NCI-H774 (cell line): ENCODE measurements at regions not wholly inside any gene's neighbourhood (a gene's known extent, or its start where the extent isn't known, plus 50 kb on each side); places are given as distances from the start of the nearest gene placed in this dataset.
"Not testable (repeated sequence)": the region's sequence is repeated elsewhere in the genome, so short reads cannot be mapped to it uniquely, and the experiment has no call there.

Experiments used
- DNase-seq: peaks from one replicate; lab custom pipeline; 2025; lab: John Stamatoyannopoulos, UW

DNA sequence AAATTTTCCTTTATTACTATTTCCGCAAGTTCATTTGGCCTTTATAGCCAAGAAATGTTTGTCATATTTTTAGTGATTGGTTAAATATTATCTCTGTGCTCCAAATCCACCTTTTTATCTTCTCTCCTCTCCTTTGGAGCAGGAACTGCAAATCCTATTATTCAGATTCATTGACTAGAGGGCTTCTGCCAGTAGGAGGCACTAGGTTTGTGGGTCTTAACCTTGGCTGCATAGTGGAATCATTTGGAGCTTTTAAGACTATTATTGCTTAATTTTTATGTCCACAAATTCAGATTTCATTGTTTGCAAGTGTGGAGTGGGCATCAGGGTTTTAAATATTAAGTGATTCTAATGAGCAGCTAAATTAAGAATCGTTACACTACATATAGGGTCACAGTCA is 75.3 kb upstream of the SYT10 start:
- no peak for DNase-seq

DNA sequence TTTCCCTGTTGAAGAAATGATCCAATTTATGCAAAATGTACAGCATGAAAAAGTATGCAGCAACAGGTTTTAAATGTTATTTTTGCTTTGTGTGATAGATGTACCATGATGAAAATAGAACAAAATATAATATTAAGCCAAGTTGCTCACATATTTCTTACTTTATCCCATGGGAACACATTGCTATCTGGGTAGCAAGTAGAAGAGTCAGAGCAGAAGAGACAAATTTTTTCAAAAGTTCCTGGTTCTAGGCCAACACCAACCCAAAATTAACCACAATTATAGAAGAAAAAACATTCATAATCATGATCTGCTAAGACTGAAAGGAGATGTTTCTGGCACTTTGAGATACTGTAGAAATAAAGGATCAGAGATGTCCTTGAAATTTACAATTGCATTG is 79.9 kb upstream of the SYT10 start:
- no peak for DNase-seq

DNA sequence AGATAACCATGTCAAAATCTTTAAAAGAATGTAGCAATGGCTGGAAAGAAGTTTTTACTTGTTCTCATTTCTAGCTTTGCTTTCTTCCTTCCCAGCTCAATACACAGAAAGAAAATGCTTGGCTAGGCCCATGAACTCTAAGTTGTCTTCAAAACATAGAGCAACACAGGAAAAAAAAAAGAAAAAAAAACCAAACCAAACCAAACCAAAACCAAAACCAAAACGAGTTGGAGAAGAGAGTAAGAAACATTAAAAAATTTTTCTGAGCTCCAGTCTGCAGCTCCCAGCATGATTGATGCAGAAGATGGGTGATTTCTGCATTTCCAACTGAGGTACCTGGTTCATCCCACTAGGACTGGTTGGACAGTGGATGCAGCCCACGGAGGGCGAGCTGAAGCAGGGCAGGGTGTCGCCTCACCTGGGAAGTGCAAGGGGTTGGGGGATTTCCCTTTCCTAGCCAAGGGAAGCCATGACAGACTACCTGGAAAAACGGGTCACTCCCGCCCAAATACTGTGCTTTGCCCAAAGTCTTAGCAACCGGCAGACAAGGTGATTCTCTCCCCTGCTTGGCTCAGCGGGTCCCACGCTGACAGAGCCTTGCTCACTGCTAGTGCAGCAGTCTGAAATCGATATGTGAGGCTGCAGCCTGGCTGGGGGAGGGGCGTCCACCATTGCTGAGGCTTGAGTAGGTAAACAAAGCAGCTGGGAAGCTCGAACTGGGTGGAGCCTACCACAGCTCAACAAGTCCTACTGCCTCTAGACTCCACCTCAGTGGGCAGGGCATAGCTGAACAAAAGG is 81.1 kb upstream of the SYT10 start:
- DNase-seq: peak; percentile 73

DNA sequence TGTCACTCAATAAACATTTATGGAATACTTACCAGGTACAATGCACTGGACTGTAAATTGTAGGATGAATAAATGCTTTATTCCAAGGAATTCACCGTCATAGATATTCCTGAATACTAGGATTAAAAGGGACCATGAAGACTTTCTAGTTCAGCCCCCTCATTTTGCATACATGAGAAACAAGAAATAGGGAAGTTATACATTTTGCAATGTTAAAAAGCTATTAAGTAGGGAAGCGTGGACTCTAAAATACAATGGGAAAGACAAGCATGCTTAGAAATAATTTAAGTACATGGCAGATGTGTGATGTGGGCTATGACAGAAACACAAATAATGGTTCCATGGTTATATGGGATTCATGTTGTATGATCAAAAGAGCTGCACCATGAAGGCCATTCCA is 89.4 kb upstream of the SYT10 start:
- no peak for DNase-seq

DNA sequence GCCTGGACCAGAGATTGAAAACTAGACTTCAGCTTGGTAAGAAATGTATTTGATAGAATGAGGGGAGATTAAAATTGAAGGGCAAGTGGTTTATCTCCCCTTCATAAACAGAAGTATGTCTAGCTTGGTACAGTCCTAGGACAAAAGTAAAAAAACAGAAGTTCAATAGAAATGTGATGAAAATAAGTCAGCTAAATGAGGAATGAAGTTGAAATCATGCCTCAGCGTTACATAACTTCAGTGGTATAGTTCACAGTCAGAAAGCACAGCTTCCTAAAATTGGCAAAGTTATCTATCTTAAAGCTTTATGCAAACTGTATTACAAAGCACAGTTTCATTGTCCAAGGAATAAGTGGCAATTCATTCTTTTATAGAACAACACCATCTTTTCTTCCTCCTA is 90.2 kb upstream of the SYT10 start:
- no peak for DNase-seq

DNA sequence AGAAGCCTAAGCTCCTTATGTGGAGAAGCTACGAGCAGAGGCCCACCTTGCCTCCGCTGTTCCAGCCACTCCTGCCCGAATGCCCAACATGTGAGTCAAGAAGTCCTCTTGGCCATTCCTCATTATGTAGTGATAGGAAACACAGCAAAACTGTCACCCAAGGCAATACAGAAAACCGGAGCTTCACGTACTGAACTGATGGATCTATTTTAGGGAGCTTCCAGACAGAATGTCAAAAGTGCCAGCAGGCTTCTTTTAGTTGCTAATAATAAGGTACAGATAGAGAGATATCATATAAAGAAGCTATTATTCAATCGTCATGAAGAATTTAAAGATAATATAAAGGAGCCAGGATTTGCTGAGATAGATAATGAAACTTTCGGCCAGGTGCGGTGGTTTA is 91.6 kb upstream of the SYT10 start:
- no peak for DNase-seq

DNA sequence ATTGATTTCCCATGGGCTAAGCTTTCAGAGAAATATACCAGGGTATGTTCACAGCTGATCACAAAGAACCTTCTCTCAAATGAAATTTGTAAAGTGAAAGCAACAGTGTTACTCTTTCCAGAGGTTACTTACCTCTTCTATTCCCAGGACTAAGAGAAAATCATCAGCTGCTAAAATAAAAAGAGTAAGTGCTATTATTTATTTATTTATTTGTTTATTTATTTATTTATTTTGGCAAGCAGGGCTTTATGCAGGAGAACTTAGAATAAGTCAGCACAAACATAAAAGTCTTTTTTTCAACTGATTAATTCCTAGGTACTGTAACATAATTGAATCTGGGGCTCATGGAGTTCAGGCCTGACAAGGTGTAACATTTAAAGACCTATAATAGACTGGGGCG is 93.9 kb upstream of the SYT10 start:
- no peak for DNase-seq

DNA sequence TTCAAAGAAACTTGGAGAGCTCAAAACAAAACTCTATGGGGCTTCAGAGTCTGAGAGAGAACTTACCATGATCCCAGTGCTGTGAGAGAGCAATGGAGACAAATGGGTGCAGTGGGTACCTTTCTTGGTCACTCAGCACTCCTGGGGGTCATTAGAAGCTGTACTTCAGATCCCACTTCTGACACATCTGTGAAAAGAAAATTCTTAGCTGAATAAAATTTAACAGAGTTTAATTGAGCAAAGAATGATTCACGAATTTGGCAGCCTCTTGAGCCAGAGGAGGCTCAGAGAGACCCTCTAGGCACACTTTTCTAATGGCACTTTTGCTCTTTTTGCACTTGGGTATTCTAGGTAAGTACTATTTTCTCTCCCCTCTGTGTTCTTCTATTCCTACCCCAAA is 96.8 kb upstream of the SYT10 start:
- no peak for DNase-seq

DNA sequence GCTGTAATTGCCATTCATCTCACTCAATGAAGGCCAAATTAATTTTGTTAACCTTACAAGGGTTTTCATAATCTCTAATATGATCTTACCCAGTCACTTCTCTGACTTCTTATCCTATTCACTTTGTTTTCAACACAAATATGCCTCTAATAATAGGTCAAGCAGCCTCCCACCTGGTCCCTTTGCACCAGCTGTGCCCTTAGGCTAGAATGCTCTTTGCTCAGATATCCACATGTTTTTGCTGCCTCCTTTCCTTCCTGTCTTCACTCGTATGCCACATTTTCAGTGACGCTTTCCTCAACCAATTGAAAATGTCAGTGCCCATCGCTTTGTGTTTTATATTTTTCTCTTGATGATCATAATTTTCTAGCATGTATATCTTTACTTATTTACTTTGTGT is 106.4 kb upstream of the SYT10 start:
- DNase-seq: no peak

DNA sequence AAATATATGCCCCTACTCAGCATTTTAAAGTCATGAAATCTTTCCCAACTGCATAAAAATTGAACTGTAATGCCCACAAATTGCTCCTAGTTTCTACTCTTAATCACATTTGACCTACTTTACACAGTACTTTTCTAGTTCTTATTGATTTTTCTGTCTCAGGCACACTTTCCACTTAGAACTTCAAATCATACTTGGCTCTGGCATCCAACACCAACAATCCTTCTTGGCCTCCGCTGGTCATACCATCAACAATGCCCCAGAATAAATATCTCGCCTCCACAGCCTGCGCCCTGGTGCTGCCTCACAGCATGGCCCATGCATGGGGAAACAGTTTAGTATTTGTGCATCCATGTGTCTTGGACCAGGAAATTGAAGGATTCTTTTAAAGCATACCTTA is 107.5 kb upstream of the SYT10 start:
- no peak for DNase-seq

DNA sequence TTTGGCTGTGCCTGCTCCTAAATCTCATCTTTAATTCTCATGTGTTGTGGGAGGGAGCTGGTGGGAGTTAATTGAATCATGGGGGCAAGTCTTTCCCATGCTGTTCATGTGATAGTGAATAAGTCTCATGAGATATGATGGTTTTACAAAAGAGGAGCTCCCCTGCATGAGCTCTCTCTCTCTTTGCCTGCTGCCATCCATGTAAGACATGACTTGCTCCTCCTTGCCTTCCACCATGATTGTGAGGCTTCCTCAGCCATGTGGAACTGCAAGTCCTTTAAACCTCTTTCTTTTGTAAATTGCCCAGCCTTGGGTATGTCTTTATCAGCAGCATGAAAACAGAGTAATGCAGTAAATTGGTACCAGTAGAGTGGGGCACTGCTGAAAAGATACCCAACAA is 110.6 kb upstream of the SYT10 start:
- DNase-seq: not testable (repeated sequence)

DNA sequence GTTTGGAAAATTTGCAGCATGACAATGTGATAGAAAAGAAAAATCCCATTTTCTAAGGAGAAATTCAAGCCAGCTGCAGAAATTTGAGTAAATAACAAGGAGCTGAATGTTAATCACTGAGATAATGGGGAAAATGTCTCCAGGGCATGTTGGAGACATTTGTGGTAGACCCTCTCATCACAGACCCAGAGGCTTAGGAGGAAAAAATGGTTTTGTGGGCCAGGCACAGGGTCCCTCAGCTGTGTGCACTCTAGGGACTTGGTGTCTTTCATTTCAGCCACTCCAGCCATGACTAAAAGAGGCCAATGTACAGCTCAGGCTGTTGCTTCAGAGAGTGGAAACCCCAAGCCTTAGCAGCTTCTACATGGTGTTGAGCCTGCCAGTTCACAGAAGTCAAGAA is 111.4 kb upstream of the SYT10 start:
- no peak for DNase-seq

DNA sequence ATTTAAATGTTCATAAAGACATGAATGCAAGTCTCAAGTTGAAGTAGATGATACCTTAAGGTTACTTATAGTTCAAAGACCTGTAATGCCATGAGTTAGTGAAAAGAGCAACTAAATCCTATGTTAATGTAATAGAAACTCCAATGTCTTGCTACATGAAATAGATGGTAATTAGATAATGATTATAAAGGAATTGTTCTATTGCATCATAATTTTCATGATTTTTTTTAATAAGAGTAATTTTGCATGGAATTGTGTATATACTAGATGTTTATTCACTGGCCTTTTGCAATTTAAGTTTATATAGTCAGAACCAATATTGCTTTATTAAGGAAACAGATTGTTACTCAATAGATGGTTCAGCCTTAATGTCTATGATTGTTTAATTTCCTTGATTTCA is 115.5 kb upstream of the SYT10 start:
- no peak for DNase-seq

DNA sequence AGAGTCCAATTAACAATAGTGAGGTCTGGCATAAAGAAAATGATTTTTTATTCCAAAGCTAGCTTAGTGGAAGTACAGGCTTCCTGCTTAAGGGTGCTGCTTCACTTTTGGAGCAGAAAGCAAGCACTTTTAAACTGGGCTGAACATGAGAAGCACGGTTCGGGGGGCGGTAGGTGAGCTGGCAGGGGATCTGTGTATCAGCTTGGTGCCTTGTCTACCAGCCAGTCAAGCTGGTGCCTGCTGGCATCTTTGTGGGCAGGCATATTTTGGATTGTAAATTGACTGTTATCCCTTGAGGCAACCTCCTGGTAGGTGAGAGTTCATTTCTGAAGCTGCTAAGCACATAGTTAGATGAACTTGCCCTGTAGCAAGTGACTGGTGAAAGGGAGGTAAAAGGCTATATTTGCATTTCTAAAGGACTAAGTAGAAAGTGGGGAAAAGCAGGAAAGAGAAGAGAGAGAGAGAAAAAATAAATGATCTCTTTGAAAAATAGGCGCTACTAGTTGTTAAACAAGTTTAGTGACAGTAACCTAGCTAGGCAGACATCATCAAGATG is 121.1 kb upstream of the SYT10 start:
- no peak for DNase-seq

DNA sequence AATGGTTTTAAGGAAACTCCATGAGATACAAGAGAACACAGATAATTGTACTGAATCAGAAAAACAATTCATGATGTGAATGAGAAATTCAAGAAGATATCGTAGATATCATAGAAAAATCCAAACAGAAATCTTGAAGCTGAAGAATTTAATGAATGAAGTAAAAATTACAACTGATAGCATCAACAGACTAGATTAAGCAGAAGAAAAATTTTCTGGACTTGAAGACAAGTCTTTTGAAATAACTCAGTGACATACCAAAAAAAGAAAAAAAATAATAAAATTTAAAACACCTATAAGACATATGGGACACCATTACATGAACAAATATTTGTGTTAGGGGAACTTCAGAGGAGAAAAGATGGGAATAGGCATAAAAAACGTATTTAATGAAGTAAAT is 122.8 kb upstream of the SYT10 start:
- DNase-seq: no peak

DNA sequence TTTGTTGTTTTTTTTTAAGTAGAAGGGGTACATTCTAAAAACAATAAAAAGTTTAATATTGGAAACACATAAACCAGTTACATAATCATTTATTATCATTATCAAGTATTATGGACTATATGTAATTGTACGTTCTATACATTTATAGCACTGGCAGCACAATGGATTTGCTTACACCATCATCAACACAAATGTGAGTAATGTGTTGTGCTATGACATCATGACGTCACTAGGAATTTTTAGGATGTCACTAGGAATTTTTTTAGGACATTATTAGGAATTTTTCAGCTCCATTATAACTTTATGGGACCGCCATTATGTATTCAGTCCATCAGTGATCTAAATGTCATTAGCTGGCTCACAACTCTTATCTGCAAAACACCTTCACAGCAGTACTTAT is 126.8 kb upstream of the SYT10 start:
- no peak for DNase-seq

DNA sequence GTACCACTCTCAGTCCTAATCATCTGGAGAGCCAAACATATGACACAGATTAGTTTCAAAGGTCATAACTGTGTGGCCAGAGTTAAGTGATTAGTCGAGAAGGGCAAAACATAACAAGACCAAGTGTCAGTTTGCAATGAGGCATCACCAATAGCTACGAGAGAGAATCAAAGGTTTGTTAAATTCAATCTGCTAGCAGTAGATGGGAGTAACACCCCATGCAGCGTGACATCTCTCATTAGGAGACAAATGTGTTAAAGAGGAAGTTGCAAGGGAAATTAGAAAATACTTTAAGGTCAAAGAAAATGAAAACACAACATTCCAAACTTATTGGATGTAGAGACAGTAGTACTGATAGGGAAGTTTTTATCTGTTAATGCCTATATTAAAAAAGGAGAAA is 135.7 kb upstream of the SYT10 start:
- DNase-seq: no peak

DNA sequence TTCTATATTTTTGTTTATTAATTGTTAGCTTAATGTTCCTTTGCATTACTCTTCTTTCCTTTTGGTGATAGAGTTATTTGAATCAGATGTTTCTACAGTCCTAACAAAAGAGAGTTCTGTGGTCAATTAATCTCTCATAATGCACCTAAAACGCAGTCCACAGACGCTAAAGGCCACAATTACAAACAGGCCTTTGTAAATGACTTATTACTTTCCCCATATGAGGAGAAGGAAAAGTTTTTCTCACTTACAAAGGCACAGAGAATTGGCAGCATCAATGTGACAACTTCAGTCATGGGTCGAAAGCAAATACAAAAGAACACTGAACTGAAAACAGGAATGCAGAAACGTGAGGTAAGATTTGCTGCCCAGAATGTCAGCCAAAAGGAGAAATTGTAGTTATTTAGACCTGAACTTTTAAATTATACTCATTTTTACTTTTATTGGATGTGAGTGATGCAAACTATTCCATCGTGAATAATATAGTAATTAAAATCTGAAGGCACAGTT is 142.0 kb upstream of the SYT10 start:
- no peak for DNase-seq

DNA sequence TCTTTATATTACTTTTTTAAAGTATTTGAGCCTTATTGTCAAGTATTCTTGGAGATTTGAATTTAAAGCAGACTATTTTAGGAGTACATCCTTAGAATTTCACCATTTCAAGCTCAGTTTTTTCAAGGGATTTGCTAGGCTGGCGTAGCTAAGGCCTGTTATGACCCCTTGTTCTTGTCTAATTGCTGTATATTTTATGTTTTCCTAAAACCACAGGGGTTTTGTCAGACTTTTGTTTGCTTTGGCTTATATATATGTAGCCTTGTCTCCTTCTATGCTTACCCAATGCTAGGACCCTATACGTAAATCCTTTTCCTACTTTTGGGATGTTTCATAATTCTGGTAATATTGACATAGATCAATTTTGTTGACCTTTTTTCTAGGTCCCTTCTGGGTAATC is 147.0 kb upstream of the SYT10 start:
- DNase-seq: no peak

DNA sequence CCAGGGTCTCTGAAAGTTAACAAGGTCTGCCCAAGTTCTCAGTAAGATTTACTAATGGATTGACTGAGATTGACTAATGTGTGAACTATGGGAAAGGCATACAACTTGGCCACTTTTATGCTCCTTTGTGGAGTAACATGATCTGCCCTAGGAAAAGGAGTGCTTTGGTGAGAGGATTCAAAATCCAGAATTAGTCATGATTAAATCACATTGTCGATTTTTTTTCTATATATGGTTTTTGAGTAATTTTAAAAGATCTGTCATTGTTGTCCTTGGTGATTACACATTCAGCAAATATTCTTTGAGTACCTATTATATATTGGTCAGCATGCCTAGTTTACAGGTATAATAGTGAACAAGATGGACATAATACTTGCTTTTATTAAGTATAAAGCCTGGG is 147.7 kb upstream of the SYT10 start:
- DNase-seq: no peak

DNA sequence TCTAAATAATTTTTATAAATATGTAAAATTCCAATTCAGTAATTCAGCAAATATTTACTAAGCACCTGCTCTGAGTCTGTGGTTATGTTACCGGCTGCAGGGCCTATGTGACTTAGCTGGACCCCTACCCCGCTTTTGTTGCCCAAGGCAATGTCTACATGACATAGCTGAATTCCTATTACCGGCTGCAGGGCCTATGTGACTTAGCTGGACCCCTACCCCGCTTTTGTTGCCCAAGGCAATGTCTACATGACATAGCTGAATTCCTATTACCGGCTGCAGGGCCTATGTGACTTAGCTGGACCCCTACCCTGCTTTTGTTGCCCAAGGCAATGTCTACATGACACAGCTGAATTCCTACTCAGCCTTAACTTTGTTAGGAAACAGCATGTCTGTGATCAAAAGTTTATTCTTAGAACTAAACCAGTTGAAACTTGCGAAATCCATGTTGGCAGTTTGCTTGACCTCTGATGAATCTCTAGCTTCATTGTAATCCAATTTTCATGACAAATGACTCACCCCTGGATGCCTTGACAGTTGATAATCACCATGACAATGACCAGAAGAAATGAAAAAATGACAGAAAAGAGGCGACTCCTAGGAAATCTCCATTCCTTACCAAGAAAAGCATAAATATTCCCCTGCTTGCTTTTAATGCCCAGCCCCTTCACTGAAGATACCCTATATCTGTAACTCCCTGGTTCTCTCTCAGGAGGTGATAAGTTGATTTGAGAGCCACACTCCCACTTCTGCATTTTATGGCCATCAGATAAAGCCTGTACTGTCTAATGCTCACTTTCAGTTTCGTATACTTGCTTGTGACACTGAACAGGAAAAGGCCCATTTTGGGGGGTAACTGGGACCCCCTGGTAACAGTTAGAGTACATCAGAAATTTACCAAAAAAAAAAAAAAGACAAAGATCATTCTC is 148.4 kb upstream of the SYT10 start:
- DNase-seq: no peak

DNA sequence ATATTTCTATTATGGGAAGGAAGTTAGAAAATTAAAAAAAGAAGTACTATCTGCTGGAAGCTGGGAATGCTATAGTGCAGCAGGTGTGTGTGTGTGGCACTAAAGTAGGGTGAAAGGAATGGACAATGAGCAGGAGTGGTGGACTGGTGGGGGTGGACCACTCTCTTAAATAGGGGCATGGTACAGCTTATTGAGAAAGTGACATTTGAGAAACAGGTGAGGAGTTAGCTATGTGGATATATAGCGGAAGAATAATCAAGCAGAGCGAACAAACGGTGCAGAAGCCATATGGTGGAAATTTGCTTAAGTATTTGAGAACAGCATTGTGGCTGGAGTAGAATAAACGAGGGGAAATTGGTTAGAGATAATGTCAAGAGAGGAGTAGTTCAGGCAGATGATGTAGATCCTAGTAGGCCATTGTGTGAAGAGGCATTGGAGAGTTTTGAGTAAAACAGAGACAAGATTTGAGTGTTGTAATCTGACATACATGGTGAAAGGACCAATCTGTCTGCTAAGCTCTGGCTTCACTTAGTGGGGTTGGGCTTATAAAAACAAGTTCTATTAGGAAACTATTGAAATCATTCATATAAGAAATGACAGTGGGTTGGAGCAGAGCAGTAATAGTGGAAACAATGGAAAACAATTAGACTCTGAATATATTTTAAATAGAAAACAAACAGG is 149.2 kb upstream of the SYT10 start:
- DNase-seq: no peak
